GM19455 (cell line): ENCODE measurements at regions not wholly inside any gene's neighbourhood (a gene's known extent, or its start where the extent isn't known, plus 50 kb on each side); places are given as distances from the start of the nearest gene placed in this dataset.
"Not testable (repeated sequence)": the region's sequence is repeated elsewhere in the genome, so short reads cannot be mapped to it uniquely, and the experiment has no call there.

ENCODE experiments used
- ATAC-seq: cut with Tn5 transposase; IDR thresholded peaks from one replicate; pipeline ENCODE4 v1.9.1; 2021; ENCODE audit not compliant: unreplicated experiment

DNA sequence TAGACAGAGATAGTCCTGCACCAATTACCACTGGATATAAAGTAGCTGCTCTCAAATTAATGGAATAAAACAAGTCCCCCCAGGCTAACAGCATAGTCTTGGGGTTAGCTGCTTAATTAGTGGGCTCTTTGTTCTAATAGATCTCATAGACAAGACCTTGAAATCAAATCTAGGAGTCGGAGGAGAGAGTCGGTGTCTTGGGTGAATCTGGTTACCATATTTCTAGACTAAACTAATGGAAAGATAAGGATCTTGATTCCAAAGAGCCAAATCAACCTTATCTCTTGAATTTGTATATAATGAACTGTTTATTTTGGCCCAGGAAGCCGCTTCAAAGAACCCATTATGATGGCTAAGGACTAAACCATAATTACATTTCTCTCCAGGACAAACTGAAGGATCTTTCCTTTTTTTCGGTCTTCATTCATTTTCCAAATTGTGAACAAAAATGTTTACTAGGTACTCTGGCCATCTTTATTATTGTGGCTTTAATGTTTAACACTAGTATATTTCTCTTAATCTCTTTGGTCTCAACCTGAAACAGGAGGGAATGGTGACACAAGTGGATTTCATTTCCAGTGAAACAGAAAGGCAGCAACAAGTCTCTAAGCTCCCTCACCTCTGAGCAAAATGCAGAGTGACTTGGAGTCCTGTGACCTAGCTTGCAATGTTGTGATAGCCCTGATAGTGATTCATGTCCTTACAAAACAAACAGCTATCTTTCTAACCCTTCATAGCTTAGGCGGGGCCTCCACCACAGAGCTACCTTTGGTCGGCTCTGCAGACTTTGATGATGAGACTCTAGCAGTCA is 137.9 kb upstream of the PARD3B start:
- no peak for ATAC-seq

DNA sequence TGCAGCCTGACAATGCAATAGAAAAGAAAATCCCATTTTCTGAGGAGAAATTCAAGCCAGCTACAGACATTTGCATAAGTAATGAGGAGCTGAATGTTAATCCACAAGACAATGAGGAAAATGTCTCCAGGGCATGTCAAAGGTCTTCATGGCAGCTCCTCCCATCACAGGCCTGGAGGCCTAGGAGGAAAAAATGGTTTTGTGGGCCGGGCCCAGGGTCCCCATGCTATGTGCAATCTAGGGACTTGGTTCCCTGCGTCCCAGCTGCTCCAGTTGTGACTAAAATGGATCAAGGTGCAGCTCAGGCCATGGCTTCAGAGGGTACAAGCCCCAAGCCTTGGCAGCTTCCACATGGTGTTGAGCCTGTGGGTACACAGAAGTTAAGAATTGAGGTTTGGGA is 132.5 kb upstream of the PARD3B start:
- ATAC-seq: not testable (repeated sequence)

DNA sequence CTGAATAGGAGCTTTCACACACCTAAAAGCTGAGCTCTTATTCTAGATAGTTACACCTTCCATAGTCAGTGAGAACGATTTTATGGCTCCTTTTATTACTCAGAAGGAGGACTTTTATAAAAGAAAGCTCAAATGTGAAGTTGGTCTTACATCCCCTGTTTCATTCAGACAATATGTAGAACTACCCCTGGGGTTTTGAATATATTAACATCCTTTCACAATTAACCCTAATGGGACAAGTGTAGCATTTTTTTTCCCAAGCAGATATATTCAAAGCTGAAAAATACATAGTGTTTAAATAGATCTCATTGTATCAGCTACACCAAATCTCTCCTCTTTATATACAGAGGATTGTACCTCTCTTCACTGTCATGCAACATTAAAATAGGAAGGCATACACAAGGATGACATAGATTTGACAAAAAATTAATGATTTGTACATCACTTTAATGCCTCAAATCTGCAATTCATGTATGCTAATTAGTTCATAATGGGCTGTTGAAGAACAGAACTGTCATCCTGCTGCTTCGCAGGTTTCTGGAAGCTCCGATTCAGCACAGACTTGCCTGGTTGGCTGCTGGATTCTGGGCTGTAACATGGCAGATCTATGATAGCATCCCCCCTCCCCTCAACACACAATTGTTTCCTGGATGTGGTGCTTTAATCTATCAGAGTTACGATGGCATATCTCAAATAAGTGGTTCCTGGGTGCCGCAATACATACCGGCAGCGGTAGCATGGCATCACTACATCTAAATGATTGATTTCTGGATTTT is 129.7 kb upstream of the PARD3B start:
- no peak for ATAC-seq

DNA sequence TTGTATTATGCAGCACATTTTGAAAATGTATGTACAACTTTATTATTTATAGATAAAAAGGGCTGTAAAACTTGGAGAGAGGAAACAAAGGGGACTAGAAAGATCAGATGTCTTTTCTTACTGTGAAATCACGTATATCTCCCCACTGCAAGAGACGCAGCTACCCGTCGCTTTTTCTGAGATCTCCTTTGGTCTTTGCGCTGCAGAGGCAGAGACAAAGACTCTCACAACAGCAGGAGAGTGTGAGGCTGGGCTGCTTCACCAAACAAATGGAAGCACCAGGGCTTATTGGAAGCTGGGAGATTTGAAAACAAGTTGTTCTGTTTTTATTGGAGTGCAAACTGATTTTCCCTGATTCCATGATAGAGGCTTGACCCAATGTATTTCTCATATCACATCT is 129.0 kb upstream of the PARD3B start:
- no peak for ATAC-seq

DNA sequence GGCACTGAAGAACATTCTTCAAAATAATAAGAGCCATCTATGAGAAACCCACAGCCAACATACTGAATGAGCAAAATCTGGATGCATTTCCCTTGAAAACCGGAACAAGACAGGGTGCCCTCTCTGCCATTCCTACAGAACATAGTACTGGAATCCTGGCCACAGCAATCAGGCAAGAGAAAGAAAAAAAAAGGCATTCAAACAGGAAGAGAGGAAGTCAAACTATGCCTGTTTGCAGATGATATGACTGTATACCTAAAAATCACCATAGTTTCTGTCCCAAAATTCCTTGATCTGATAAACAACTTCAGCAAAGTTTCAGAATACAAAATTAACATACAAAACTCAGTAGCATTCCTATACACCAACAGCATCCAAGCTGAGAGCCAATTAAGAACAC is 119.5 kb upstream of the PARD3B start:
- ATAC-seq: no peak

DNA sequence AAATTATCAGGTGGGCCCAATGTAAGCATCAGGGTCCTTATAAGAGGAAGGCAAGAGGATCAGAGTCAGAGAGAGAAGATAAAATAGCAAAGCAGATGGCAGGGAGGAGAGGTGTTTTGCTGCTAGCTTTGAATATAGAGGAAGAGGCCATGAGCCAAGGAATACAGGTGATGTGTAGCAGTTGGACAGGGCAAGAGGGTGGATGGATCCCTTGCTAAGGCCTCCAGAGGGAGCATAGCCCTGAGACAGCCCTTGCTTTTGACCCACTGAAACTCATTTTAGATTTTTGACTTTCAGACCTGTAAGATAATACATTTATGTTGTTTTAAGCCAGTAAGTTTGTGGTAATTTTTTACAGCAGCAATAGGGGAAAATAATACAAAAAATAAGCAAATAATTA is 116.6 kb upstream of the PARD3B start:
- no peak for ATAC-seq

DNA sequence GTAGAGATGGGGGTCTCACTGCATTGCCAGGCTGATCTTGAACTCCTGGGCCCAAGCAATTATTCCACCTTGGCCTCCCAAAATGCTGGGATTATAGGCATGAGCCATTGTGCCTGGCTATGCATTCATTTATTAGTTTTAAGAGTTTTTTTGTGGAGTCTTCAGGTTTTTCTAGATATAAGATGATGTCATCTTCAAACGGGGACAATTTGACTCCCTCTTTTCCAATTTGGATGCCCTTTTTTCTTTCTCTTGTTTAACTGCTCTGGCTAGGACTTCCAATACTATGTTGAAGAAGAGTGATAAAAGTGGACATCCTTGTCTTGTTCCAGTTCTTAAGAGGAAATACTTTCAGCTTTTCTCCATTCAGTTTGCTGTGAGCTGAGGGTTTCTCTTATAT is 113.7 kb upstream of the PARD3B start:
- no peak for ATAC-seq

DNA sequence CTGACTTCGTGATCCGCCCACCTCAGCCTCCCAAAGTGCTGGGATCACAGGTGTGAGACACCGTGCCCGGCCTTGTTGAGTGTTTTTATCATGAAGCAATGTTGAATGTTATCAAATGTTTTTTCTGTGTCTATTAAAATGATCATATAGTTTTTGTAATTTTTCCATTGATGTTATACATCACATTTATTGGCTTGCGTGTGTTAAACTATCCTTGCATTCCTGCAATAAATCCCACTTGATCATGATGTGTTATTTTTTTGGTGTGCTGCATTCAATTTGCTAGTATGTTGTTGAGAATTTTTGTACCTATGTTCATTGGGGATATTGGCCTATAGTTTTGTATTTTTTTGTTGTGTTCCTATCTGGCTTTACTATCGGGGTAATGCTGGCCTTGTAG is 113.1 kb upstream of the PARD3B start:
- no peak for ATAC-seq

DNA sequence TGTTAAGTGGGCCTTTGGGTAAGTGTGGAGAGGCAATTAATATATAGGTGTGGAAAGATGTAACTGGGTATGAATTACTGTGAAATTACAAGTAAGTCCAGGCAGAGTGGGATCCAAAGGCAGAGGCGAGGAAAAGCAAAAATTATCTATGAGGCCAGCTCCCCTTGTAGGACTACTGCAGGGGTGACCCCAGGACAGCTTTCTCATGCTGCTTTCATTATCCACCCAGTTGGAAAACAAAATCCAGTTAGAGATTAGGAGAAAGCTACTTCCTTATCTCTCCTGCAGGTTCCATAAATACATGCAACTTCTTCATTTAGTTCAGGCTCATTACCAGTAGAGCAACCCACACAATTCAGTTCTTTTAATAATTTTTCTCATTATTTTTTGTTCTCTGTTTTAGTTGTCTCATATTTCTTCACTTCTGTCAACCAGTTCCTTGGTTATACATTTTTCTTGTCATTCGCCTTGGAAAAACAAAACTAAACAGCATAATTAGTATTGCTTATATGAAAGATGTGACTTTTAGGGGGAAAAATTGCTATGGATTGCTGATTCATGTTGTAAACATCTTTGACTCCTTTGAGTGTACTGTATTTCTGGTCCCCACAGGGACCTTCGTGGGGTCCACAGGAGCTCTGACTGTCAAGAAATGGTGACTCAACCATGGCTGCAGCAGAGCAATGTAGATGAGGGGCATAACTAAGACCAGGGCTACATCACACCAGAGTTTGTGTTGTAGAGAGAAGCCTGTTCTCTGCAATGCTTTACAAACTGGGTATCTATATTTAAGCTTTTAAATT is 110.4 kb upstream of the PARD3B start:
- ATAC-seq: no peak

DNA sequence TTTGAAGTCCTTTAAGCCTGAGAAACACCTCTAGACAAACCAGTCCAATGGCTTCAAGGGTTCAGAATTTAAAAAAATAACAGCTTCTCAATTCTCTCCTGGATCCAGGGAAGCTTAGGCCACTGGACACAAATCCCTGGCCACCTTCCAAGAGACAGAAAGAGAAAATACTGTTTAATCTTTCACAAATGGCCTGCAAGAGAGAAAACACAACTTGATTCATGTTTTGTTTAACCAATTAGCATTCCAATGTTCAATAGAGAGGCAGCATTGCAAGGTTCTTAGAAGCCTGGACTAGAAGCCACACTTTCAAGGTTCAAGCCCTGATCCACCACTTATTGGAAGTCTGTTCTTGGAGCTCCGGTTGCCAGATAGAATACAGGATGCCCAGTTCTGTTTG is 109.0 kb upstream of the PARD3B start:
- no peak for ATAC-seq

DNA sequence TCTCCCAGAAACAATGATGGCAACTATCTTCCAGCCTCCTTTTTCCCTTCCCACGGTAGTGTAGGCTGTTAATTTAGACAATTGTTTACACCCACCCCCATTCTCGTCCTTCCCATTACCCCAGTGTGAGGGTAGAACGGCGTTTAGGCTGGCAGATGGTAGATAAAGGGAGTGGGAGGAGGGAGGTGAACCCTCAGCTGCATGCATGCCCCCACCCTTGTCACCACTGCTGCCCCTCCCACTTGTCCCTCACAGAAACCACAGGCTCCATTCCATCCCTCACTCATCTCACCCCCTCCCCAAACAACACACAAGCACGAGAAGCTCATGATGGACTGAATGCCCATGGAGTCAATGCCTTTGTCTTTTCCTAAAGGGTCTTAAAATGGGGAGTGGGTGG is 107.9 kb upstream of the PARD3B start:
- ATAC-seq: no peak

DNA sequence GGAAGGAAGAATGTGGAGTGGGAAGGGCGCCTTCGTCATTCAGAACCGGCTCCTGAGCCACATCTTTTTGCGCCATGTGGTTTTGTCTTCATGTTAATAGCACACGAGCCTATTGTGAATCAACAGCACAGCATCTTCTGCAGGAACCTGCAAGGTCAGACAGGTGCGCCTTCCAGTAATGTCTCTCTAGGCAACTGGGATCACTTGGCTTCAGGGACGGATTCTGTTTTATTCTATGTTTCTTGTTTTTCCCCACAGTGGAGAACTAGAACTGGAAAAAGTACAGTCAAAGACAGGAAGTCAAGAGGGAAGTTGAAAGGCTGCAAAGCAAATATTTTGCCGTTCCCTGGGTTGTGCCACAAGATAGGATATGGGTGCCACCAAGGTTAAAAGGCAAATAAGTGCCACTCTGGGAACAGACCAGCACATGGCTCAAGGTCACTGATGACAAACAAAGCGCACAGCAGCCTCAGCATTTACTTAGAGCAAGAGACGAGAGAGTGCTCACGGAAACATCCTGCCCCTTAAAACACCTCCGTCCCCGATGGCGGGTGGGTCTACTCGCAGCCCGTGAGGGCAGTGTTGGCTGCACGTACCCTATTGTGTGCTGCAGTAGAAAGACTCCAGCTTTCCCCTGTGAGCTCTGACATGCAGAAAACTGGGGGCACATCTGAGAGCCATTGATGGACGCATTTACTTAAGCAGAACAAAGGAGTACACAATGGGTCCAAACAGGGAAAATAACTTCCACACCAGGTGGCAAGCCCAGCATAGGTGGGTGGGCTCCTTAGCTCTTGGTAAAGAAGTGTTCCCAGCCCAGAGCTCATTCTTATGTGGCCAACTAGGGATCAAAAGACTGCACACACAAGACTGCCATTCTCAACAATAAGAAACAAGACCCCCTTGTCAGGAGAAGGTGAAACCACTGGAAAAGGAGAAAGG is 107.2 kb upstream of the PARD3B start:
- ATAC-seq: no peak

DNA sequence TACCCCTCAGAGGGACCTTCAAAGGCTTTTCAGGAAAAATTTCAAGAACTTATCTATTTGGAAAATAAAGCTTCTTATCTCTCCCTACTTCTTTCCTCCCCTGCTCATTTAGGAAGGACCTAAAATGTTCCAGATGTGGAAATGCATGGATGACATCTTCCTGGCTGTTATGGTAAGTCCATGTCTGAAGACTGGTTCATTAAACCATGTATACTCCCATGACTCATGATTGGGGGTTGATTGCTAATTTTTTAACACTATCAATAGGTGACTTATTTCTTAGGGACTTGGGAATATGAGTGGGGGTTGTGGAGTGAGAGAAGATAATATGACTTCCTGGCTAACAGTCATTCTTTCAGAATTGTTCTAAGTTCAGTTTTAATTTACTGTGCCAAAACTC is 104.0 kb upstream of the PARD3B start:
- no peak for ATAC-seq

DNA sequence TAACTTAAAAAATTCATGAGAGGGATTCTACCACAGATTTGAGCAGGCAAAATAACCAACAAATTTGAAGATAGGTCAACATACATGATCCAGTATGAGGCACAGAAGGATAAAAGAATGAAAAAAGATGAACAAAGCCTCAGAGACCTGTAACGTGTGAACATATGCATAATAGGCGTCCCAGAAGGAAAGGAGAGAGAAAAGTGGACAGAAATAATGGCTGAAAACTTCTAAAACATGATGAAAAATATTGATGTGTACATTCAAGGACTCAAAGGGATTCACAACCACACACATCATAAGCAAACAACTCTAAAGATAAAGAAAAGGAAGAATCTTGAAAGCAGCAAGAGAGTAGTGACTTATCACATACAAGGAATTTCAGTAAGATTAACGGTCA is 100.1 kb upstream of the PARD3B start:
- ATAC-seq: no peak

DNA sequence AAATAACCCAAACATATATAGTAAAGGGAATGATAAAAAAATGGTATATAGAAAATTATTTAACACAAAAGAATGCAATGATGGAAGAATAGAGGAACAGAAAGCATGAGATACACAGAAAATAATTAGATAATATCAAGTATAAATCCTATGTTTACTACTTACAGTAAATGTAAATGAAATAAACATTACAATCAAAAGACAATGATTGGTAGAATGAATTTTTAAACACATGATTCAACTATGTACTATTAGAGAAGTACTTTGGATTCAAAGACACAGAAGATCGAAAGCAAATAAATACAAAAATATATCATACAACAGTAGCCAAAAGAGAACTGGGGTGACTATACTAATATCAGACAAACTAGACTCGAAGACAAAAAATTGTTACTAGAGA is 97.6 kb upstream of the PARD3B start:
- ATAC-seq: no peak

DNA sequence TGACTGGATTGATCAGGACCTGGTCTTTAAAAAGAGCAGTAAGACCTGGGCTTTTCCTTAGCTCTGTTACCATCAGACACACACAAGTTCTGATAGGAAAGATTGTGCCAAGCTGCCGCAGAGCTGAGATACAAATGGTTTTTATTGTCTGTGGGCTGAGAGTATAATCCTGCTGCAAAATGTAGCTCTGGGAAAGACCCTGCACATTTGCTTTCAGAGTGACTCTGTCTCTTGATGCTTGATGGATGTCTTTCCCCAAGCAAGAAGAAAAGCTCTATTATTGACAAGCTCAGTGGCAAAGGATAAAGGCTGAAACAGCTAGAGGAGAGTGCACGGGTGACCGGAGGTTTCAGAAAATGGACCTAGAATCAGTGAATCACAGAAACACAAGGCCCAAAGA is 95.3 kb upstream of the PARD3B start:
- no peak for ATAC-seq

DNA sequence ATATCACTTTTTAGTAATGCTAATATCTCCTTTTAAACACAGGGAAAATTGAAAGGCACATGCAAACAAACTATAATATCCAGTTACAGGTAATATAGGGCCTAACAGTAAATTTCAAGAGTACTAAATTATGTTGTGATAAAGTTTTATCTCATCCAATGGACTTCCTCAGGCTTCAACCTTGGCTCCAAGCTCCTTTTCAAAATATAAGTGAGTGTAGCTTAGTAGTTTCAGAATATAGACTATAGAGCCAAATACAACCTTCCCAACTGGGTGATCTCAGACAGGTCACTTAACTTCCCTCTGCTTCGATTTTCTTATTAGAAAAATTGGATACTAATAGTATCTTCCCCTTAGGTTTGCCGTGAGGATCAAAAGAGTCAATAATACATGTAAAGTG is 93.5 kb upstream of the PARD3B start:
- ATAC-seq: no peak

DNA sequence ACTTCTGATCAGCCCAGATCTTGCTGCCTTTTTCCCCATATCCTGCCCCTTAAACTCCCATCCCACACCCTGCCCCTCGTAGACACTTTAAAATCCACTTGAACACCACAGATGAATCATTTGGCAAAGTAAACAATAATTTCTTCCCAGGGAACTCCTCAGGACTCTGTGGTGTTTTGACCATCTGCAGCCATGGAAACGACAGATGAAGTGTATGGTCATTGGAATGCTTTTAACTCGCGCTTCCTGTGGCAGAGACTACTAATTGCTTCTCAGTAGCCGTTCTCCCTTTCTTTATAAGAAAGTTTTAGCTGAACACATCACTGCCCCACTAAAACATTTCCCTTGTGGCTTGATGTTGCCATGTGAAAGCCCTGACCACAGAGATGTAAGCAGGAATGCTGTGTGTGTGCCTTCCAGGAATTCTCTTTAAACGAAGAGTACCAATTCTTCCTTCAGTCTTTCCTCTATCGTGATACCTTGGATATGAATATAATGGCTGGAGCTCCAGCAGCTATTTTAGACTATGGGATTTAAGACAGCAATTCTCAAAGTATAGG is 92.7 kb upstream of the PARD3B start:
- no peak for ATAC-seq

DNA sequence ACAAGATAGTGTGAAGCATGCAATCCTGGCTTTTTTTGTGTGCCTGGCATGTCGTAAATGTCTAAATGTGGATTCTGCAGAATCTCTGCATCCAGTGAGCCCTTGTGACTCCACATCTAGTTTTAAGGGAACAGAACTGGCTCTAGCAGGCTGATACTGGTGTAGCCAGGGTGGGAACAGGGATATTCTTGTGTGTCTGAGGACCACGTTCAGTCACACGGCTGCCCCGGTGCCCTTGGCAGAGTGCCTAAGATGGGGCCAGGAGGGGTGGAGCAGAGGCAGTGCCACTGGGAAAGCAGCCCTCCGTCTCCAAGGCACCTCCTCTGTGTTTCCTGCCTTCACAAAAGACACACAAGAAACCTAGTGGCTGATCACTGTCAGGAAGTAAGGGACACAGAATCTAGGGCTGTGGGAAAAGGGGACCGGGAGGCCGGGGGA is 91.5 kb upstream of the PARD3B start:
- ATAC-seq: no peak

DNA sequence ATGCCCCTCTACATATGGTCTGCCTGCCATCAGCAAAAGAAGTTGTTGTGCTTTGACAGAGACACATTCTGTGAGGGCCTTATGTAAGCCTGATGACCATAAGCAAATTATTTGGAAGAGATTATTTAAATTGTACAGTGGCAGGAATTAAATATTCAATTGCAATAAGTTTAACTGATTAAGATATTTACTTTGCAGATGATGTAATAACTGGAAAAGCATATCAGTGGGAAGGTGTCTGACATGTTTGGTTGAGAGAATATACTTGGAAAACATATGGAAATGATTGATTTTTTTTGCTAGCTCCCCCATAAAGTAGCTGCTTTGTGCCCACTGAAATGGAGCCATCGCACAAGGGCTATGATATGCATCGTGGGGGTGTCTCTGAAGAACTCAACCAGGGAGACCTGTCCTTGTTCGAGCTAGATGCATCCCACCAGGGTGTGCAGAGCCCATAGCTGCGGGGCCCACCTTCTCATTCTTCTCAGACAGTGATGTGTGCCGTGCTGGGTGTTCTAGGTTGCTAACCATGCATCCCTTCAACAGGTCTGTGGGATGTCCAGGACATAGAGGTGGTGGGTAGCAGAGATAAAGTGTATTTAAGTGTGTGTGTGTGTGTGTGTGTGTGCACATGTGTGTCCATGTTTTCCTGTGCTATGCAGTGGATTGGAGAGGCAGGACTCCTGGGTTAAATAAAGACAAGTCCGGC is 90.4 kb upstream of the PARD3B start:
- ATAC-seq: no peak
